HEK293T (cell line): ENCODE measurements at regions not wholly inside any gene's neighbourhood (a gene's known extent, or its start where the extent isn't known, plus 50 kb on each side); places are given as distances from the start of the nearest gene placed in this dataset.

Experiments used
- ARNT ChIP-seq: fragments of 450-650 bp; IDR thresholded peaks from 2 replicates; pipeline ENCODE4 v1.6.1; 2017; ENCODE audit warnings: mild to moderate bottlenecking
- FOXA1 ChIP-seq: fragments of 450-650 bp; IDR thresholded peaks from 2 replicates; pipeline ENCODE4 v1.6.1; 2016; ENCODE audit warnings: mild to moderate bottlenecking
- FOXK2 ChIP-seq: fragments of 450-650 bp; IDR thresholded peaks from 2 replicates; pipeline ENCODE4 v1.6.1; 2016; ENCODE audit warnings: mild to moderate bottlenecking
- HDGF ChIP-seq: fragments of 450-650 bp; IDR thresholded peaks from 2 replicates; pipeline ENCODE4 v1.6.1; 2017; ENCODE audit warnings: antibody characterized with exemption, borderline replicate concordance
- L3MBTL2 ChIP-seq: fragments of 450-650 bp; conservative IDR thresholded peaks from 2 replicates; pipeline ENCODE4 v1.6.1; 2016; ENCODE audit warnings: mild to moderate bottlenecking
- NFRKB ChIP-seq: fragments of 450-650 bp; IDR thresholded peaks from 2 replicates; pipeline ENCODE4 v1.6.1; 2016; ENCODE audit warnings: mild to moderate bottlenecking, moderate library complexity
- PKNOX1 ChIP-seq: fragments of 450-650 bp; IDR thresholded peaks from 2 replicates; pipeline ENCODE4 v1.6.1; 2016
- SP1 ChIP-seq: fragments of 450-650 bp; IDR thresholded peaks from 2 replicates; pipeline ENCODE4 v1.6.1; 2017
- SUZ12 ChIP-seq: fragments of 450-650 bp; IDR thresholded peaks from 2 replicates; pipeline ENCODE4 v1.6.1; 2016; ENCODE audit warnings: mild to moderate bottlenecking

- no peak for TF ChIP-seq SUZ12
- no peak for TF ChIP-seq SP1
- TF ChIP-seq NFRKB, result no peak
- no peak for TF ChIP-seq FOXA1
- no peak for TF ChIP-seq ARNT
- no peak for TF ChIP-seq FOXK2
- TF ChIP-seq PKNOX1, result no peak
- TF ChIP-seq HDGF, result no peak
- no peak for TF ChIP-seq L3MBTL2
Measured at GRCh38 chr13:85497652-85498051, 301.6 kb downstream of the SLITRK6 start.
